GM12874 (cell line): ENCODE measurements at regions not wholly inside any gene's neighbourhood (a gene's known extent, or its start where the extent isn't known, plus 50 kb on each side); places are given as distances from the start of the nearest gene placed in this dataset.

Experiments used
- TF ChIP-seq, protein P1 (sequence below): IDR thresholded peaks from 2 replicates; pipeline ENCODE4 v1.5.1; 2011; ENCODE audit warnings: low read depth, mild to moderate bottlenecking, control low read depth, low read length, moderate library complexity; ENCODE audit not compliant: insufficient read depth

- TF ChIP-seq, protein P1, sequence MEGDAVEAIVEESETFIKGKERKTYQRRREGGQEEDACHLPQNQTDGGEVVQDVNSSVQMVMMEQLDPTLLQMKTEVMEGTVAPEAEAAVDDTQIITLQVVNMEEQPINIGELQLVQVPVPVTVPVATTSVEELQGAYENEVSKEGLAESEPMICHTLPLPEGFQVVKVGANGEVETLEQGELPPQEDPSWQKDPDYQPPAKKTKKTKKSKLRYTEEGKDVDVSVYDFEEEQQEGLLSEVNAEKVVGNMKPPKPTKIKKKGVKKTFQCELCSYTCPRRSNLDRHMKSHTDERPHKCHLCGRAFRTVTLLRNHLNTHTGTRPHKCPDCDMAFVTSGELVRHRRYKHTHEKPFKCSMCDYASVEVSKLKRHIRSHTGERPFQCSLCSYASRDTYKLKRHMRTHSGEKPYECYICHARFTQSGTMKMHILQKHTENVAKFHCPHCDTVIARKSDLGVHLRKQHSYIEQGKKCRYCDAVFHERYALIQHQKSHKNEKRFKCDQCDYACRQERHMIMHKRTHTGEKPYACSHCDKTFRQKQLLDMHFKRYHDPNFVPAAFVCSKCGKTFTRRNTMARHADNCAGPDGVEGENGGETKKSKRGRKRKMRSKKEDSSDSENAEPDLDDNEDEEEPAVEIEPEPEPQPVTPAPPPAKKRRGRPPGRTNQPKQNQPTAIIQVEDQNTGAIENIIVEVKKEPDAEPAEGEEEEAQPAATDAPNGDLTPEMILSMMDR, result no peak
Observed at GRCh38 chr10:47178537-47179290, 121.3 kb upstream of the GDF10 start.

DNA sequence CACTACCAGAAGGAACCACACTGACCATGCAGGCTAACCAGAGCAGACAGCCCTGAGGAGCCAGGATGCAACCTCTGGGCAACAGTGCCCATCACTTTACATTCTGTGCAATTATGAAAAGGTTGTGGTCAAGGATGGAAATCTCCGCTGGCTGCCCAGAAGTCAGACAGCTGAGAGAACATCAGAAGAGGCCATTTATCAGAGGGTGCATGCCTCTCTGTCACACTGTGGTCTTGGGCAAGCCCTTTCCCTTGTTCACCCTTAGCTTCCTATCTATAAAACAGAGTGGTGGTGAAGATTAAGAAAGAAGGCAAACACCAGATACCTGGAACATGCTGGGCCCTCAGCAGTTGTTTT, 120.7 kb upstream of the GDF10 start:
- TF ChIP-seq, protein P1, result no peak

DNA sequence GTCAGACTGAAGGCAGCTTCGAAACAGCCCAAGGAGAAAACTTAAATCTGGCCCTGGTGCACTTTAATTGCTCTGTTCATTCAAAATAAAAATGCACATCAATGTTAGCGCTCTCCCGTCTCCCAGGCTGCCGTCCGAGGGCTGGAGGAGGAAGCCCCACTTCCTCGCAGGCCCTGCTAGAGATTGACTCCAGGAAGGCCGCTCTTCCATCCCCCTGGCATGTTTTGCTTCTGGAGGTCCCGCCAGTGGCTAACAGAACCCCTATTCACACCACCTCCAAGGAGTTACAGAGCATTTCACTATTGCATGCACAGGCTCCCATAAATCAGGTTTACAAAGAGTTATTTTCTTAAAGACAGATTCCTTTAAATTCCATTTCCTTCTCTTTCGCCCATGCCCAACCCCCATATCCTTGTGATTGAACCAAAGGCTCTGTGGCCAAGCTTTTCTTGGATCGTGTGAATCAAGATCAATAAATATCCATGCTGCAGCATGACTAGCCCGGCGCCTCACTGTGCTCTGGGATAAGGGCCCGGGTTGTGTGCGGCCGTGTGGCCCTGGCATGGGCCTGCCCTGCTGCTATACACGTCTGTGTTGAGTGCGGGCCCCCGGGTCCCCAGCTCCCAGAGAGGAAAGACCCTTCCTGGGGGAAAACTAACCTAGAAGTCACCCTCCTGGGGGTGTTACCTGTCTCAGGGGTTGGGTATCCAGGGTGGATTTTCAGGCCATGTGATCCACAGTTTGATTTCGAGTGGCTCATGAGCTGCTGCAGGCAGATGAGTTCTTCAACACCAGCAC, 118.7 kb upstream of the GDF10 start:
- TF ChIP-seq, protein P1, result no peak

DNA sequence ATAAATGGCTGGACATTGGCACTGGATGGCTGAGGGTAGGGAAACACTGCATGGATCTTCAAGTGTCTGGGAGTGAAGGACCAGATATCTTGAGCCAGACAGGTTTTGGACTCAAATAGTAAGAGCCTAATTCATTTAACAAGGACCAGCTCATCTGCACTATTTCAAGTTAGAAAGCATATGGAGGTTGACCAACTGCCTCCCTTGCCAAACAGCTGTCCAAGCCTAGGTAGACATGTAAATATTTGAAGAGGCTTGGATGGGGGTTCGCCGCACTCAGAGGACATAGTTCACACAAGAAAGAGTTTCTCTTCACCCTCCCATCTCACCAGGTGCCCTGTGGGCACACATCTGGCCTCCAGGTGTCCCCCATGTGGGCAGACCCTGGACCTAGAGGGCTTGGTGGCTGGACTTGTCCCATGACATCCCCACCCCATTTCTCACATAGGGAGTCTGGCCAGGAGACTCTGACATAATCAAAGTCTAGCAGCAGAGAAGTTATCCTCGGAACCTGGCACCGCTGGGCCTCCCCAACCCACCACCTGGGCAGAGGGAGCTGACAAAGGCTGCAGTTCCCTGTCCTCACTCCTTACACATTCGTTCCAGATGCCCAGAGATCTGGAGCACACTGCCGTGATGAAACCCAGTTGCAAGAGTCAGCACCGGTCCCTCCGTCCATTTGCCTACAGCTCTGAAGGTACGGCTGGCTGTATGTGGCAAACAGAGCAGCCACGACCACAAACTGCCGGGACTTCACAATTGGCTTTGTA, 116.9 kb upstream of the GDF10 start:
- TF ChIP-seq, protein P1, result no peak

GRCh38 chr10:47183704-47184041, 116.3 kb upstream of the GDF10 start:
- TF ChIP-seq, protein P1, result no peak

DNA sequence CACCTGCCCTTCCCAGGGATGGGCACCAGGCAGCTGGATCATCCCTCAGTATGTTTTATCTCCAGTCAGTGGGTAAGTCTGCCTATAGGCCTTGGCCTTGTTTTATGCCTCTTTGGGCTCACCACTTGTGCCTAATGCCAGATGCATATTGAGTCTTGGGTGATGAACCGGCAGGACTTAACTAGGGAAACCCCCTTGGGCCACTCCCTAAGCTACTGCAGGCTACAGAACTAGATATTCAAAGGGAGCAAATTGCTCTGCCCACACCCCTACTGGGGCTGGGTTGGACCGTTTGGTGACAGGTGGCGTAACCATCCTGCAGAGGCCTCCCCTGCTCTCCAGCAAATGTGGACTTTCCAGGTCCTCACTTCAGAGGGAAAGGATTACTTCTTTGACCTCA, 115.7 kb upstream of the GDF10 start:
- TF ChIP-seq, protein P1, result no peak

DNA sequence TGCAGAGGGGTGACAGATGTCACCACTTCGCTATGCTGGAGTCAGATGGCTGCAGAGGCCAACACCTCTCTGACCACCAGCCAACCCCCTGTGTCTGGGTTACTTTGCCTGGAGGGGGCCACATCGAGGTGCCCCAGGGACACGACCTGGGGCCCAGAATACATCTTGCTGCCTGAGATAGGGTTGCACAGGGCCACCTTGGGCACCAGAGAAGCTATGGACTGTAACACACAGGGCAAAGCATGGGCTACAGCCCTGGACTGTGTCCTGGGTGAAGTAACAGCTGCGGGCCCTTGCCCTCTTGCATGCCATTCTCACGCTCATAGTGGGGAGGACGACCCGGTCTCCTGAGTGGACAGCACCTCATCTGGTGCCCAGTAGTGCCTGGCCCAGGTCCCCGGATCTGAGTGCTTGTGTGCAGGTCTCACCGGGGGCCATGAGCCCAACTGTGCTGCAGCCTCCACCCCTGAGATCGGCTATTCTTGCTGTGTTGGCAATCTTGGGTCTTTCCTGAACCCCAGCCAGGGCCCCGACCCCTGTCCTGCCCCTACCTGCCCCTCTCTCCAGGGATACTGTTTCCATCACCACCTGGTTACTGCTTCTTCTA, 115.2 kb upstream of the GDF10 start:
- TF ChIP-seq, protein P1, result no peak
